ENCODE measurements at regions not wholly inside any gene's neighbourhood (a gene's known extent, or its start where the extent isn't known, plus 50 kb on each side); places are given as distances from the start of the nearest gene placed in this dataset.

DNA sequence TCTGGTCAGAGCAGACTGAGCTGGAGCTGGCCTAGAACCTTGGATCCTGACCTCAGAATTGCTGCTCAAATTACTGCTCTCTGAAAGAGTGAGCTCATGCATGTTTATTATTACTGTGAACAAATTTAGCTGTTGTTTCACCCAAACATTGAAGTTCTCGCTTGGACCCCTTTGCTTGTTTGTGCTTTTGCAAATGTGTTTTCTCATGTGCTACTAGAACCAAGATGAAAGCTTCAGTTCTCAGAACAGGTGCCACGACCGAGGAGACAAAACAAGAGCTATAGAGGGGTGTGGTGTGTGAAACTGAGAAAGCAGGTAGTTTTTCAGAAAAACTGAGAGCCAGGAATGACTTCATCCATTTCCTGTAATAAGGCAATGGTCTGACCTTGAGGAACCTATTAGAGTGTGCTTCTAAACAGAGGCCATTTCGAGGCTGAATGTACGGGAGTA is 50.0 kb upstream of the ESR1 start:
- H3K4me1 Mint-ChIP-seq (ENCODE audit: low read depth), result no peaks in the 10 kb centered on the region
- H3K27me3 Mint-ChIP-seq (ENCODE audit: insufficient read depth), result peaks cover 9% of the 10 kb centered on the region
- TF ChIP-seq, protein P1, sequence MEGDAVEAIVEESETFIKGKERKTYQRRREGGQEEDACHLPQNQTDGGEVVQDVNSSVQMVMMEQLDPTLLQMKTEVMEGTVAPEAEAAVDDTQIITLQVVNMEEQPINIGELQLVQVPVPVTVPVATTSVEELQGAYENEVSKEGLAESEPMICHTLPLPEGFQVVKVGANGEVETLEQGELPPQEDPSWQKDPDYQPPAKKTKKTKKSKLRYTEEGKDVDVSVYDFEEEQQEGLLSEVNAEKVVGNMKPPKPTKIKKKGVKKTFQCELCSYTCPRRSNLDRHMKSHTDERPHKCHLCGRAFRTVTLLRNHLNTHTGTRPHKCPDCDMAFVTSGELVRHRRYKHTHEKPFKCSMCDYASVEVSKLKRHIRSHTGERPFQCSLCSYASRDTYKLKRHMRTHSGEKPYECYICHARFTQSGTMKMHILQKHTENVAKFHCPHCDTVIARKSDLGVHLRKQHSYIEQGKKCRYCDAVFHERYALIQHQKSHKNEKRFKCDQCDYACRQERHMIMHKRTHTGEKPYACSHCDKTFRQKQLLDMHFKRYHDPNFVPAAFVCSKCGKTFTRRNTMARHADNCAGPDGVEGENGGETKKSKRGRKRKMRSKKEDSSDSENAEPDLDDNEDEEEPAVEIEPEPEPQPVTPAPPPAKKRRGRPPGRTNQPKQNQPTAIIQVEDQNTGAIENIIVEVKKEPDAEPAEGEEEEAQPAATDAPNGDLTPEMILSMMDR (IDR thresholded peaks at IDR 0.05), result no peak
- no peaks in the 10 kb centered on the region for H3K9me3 Mint-ChIP-seq
- no peak for DNase-seq
- H3K4me3 Mint-ChIP-seq, result no peak overlapping the region
- no peak overlapping the region for H3K27ac Mint-ChIP-seq
- no peaks in the 10 kb centered on the region for H3K36me3 Mint-ChIP-seq (ENCODE audit: low read depth)

Measured in HFFc6 (cell line).